Activated CD4-positive, alpha-beta T cell treated with anti-CD3 and anti-CD28 coated beads, Interleukin-2, amount 50 U/mL, for 16 hours (primary cell): ENCODE measurements at regions not wholly inside any gene's neighbourhood (a gene's known extent, or its start where the extent isn't known, plus 50 kb on each side); places are given as distances from the start of the nearest gene placed in this dataset.

Experiments
- DNase-seq: peaks from one replicate; pipeline ENCODE4 v3.0.0-alpha.2; 2020

DNA sequence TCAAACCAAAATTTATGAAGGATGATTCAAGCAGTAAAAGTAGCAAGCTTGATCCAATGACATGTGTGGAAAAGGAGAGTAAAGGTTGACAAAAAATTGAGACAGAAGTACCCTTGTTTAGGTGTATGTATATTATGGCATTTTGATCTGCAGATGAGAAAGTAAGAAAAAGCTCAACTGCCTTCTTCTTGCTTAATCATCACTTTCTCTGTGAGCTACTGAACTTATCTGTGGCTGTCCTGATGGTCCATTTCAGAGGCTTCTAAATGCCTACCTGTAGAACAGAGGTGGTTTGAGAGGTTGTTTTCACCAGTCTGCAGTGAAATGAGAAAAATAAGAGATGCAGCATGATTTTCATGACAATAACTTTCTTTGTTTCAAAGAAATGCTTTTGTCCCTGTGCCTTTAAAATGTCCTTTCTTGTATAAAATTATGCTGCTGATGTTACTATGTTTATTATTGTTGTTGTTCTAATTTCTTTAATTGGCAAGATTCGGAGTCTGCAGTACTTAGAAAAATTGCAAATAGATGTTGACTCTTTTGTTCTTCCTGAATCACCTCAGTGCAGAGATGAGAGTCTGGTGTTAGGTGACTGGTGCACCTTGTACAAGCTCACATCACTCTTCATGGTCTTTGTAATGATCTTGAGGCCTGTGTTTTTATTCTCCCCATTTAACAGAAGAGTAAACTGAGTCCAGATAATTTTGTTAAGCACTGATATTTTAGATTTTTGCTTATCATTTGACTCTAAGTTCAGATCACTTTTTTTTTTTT is 821.9 kb downstream of the VRK1 start:
- DNase-seq: no peak

DNA sequence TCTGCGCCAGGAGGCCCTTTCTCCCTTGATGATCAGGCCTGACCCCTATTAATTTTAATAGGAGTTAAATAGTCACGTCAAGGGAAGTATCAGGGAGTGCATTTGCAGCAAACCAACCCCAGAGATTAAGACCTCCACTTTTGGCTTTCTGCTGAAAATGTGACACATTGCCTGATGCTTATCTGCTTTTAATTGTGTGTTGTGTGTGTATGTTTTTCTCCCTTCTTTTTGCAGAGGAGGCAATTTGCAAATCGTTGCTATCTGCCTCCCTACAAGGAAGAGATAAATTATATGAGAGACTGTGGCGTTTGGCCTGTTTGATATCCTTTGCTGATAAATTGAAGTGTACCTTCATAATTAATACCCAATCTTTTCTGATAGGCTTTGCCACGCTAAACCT is 822.9 kb downstream of the VRK1 start:
- no peak for DNase-seq

DNA sequence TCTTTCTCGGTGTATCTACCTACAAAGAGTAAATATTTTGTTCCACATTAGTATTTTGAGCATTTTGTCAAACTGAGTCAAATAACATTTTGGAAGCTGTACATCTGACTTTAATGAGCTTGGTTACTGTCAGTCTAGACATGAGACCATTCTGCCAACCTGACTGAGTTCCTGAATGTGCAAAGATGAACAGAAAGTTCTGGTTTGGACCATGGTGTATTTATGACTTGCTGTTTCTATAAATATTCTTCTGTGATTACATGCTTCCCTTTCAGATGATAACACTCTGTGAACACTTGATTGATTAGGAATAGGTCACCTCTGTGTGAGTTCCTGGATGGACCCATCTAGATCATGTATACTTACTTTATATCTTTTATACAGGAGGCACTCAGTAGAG is 827.8 kb downstream of the VRK1 start:
- no peak for DNase-seq

GRCh38 chr14:97625477-97625876 is 828.3 kb downstream of the VRK1 start:
- no peak for DNase-seq

GRCh38 chr14:97626088-97626487 is 828.9 kb downstream of the VRK1 start:
- DNase-seq: no peak

DNA sequence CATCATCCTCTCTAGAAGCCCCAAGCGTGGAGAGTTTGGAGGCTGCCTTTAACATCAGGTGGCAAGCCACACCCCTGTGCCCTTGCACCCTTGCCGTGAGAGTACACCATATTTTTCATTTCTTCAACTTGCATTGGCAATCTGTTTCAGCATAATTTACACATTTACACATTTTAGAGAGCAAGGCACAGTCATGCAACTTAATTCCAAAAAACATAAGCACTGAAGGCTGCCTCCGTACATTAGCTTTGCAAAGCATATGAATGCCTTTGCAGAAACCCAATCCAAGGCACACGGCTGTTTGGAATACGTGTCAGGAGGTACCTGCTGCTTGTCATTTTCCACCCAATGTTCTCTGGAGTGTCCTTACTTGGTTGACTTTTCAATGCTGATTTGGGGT is 833.1 kb downstream of the VRK1 start:
- no peak for DNase-seq

DNA sequence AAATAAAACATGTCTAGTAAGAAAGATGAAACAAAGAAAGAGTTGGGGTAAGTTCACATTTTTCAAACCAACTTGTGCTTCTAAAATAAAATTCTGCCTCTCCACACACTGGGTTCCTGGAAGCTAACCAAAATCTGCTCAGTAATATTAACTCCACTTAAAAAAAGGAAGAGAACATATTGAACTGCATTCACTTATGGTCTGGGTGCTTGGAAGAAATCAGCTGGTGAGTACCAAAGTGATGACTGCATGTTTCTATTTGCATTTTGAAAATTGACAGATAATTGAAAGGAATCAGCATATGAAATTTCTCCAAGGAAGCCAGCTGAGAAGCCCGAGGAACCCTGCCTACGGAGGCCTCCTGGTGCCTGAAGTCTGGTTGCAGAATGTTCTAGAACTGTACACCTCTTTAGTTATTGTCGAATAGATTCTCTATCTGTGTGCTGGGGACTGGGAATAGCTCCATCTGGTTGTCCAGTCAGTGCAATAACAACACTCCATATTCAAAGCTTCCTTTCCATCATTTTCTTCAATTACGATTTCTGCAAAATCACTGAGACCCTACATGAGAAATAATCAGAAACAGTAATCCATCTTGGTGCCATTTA is 836.1 kb downstream of the VRK1 start:
- DNase-seq: no peak

DNA sequence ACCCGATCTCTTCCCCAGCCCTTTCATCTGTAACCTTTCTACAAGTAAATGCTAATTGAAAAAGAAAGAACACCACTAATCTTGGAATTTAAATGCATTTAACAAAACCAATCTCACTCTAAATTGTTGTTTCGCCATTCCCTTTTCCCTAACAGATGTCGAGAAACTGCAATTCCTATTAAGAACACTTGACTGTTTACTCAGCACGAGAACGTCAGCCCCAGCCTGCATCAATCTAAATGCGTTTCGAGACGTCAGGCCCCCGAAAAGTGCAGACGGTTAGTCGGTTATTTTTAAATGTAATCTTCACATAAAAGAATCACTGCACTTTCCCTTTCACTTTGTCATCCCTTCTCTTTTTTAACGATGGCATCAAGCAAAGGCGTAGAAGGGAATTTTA is 837.6 kb downstream of the VRK1 start:
- DNase-seq: peak; percentile 15

GRCh38 chr14:97638864-97639263 is 841.7 kb downstream of the VRK1 start:
- peak; percentile 35 for DNase-seq

- DNase-seq: no peak
These were observed 842.8 kb downstream of the VRK1 start for GRCh38 chr14:97640031-97640430.

GRCh38 chr14:97641827-97642226 is 844.6 kb downstream of the VRK1 start:
- DNase-seq: no peak

DNA sequence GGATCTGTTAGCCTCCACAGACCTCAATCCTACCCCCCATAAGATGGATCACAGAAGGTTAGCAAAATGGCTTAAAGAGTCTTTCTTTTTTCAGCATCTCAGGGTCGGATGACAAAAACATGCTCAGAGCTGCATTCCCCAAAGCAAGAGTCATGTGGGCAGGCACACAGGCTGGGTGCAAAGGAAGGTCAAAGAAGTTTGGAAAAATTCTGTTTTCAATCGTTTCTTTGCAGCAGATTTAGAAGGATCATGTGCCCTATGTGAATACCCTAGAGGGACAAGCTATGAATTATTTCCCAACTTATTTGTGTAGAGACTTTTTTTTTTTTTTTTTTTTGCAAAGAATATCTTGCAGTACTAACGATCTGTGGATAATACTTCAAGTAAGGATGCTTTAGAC is 845.4 kb downstream of the VRK1 start:
- no peak for DNase-seq

DNA sequence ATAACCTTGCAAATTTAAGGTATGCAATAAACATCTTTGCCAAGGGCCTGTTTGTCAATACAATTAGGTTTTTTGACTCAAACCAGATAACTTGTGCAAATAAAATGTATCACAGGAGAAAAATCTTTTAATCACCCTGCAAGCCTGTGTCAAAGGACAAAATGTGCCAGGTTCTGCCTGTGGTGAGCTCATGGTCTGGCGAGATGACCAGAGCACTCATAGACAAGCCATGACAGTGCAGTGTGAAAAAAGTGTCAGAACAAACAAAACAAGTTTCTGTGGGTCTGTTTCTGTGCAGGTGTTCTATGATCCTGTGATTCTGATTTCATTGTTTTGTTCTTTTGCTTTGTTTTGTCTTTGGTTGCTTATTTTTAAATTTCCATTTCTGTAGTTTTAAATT is 847.2 kb downstream of the VRK1 start:
- DNase-seq: no peak

DNA sequence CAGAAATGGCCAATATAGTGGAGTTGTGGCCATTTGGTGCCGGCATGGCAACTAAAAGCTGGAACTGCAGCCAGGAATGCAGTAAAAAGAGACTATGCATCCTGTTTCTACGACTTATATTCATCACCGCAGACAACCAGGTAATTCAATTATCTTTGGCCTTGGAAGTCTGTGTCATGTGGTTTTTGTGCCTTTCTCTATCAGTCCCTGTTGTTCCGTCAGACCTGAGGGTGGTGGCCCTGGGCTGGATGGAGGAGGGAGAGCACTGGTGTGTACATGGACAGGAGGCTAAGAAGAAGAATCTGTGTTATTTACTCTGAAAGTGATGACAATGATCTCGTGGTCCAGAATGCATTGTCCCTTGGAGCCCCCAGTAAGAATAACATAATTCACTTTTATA is 852.6 kb downstream of the VRK1 start:
- no peak for DNase-seq

DNA sequence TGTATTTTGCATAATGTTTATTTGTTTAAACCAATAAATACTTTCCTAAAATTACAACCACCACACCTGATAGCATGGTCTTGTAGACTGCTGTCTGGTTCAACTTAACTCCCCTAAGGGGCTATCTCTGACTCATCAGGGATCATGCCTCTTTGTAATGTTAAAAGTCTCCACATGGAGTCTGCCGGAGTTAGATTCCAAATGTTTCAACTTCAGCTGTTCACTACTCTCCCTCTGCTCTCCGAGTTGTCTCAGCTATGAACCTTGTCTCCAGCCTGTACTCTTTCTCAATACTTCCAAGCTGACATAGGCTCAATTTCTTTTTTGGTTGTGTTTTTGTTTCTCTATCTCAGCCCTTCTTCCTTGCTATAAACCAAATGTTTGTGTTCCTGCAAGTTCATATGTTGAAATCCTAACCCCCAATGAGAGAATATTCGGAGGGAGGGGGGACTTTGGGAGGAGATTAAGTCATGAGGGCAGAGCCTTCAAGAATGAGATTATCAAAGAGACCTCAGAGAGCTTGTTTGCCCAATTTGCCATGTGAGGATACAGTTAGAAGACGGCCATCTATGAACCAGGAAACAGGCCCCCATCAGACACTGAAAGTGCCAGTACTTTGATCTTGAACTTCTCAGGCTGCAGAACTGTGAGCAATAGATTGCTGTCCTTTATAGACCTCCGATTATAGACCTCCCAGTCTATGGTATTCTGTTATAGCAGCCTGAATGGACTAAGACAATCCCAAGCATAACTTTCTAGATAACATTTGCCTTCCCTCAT is 858.2 kb downstream of the VRK1 start:
- no peak for DNase-seq

GRCh38 chr14:97657609-97658008 is 860.4 kb downstream of the VRK1 start:
- DNase-seq: no peak

- no peak for DNase-seq
These were observed 890.9 kb downstream of the VRK1 start for GRCh38 chr14:97687944-97688630.

GRCh38 chr14:97688631-97689336 is 891.6 kb downstream of the VRK1 start:
- no peak for DNase-seq

DNA sequence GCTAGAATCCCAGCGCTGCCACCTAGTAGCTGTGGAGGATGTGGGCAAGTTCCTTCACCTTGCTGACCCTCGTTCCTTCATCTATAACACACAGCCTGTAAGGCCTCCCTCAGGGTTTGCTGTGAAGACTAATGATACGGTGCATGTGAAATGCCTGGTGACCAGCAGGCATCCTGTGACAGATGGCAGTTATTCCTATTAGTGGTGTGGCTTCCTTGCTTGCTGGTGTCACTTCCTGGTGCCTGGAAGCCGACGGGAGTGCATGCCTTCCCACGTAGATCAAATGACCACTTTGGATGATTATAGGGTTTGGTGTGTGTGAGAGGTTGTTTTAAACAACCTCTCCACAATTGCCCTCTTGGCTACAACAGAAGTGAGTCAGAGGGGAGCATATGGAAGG is 894.9 kb downstream of the VRK1 start:
- no peak for DNase-seq

DNA sequence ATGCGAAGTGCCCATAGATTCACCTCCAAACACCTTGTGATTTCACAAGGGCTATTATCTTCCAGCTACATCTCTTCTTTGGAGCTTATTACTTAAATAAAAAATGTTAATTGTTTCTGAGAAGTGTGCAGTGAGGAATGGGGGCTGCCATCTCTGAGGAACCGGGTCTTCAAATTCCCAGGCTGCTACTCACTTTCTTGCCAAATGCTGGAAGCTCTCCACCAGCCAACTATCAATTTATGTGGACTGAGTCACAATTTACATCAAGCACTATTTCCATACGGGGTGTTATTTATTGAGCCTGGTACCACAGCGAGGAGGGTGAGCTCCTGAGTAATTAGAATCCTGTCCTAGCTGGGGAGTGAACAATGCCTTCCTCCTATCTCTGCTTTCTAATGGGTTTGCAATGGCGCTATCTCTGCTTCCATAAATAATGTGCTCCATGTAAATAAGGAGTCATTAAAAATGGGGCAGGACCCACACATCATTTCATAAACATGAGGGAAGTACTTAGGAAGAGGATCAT is 898.3 kb downstream of the VRK1 start:
- DNase-seq: no peak

DNA sequence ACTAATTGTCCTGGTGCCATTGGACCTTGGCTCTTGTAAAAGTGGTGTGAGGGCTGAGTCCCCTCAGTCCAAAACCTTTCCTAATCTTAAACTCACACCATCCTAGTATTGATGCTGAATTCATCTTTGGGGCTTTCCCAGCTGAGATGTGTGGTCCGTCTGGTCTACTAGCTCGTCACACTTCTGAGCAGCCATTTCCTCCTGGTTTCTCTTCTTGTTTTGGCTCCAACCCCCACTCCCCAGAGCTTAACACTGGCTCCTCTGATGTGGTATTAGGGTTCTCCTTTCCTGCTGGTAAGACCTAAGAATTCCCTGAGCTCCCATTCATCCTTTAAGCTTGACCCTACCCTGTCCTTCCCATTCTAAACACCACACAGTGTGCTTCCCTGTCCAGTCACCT is 900.6 kb downstream of the VRK1 start:
- DNase-seq: peak; percentile 54

DNA sequence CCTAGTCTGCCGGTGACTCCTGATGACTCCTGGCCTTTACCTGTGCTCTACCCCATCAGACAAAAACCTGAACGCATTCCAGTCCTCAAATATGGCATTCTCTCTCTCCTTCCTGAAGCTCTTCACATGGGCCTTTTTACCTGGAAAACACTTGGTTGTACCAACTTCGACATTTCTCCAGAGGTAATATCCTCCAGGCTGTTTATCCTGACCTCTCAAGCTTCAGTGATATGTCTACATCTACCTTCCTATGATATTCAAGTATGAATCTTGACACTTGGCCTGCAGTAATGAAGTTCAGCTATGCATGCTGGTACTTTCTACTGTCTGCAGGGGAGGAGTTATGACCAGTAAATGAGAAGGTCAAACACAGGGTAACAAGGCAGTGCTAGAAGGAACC is 901.8 kb downstream of the VRK1 start:
- no peak for DNase-seq
